Liver (tissue), 7 donors: ENCODE measurements at regions not wholly inside any gene's neighbourhood (a gene's known extent, or its start where the extent isn't known, plus 50 kb on each side); places are given as distances from the start of the nearest gene placed in this dataset.

ENCODE experiments used
- DNase-seq: peaks from one replicate; pipeline ENCODE4 v3.0.0-alpha.2; 2017; ENCODE audit warnings: low spot score
- H3K27ac ChIP-seq, 2 donors: one replicate each; pipeline ENCODE4 v1.7.0; 2013; ENCODE audit warnings: inconsistent platforms in 2 of 2, low read length in 2 of 2, control low read depth in 1 of 2, low read depth in 1 of 2, mild to moderate bottlenecking in 1 of 2
- H3K27me3 ChIP-seq, 4 donors: one replicate each; pipeline versions ENCODE4 v1.6.1 to v1.7.0; 2013; ENCODE audit warnings: low read length in 3 of 4, inconsistent platforms in 1 of 4, mild to moderate bottlenecking in 1 of 4, moderate library complexity in 1 of 4; ENCODE audit not compliant: control insufficient read depth in 4 of 4, insufficient read depth in 4 of 4
- H3K36me3 ChIP-seq, 4 donors: one replicate each; pipeline versions ENCODE4 v1.6.1 to v1.7.0; 2013; ENCODE audit warnings: low read length in 3 of 4, mild to moderate bottlenecking in 3 of 4, low read depth in 1 of 4, moderate library complexity in 1 of 4; ENCODE audit not compliant: control insufficient read depth in 4 of 4, insufficient read depth in 3 of 4
- H3K4me1 ChIP-seq, 4 donors: one replicate each; pipeline versions ENCODE4 v1.6.1 to v1.7.0; 2013; ENCODE audit warnings: low read length in 3 of 4, mild to moderate bottlenecking in 3 of 4, moderate library complexity in 1 of 4; ENCODE audit not compliant: control insufficient read depth in 4 of 4, insufficient read depth in 4 of 4
- H3K4me3 ChIP-seq, 3 donors: one replicate each; pipeline versions ENCODE4 v1.6.1 to v1.7.0; 2013; ENCODE audit warnings: low read length in 3 of 3, control low read depth in 1 of 3, low read depth in 1 of 3, mild to moderate bottlenecking in 1 of 3
- H3K9ac ChIP-seq, 2 donors: one replicate each; pipeline ENCODE4 v1.7.0; 2013; ENCODE audit warnings: low read length in 2 of 2, mild to moderate bottlenecking in 2 of 2, moderate library complexity in 2 of 2, control low read depth in 1 of 2, low read depth in 1 of 2
- H3K9me3 ChIP-seq, 4 donors: one replicate each; pipeline versions ENCODE4 v1.6.1 to v1.7.0; 2013; ENCODE audit warnings: low read length in 3 of 4; ENCODE audit not compliant: control insufficient read depth in 4 of 4
- EGR1 ChIP-seq, 2 donors: IDR thresholded peaks; 2 replicates each; pipeline ENCODE4 v1.6.1; 2016 to 2018; ENCODE audit warnings: antibody characterized with exemption in 2 of 2, low read depth in 2 of 2
- FOXA1 ChIP-seq: IDR thresholded peaks from 2 replicates; pipeline ENCODE4 v1.6.1; 2016; ENCODE audit warnings: antibody characterized with exemption
- FOXA2 ChIP-seq: IDR thresholded peaks from 2 replicates; pipeline ENCODE4 v1.6.1; 2016; ENCODE audit warnings: antibody characterized with exemption
- GABPA ChIP-seq, 2 donors: IDR thresholded peaks in 1 of 2; conservative IDR thresholded peaks in 1 of 2; 2 replicates each; pipeline ENCODE4 v1.6.1; 2016; ENCODE audit warnings: antibody characterized with exemption in 2 of 2, mild to moderate bottlenecking in 1 of 2, moderate library complexity in 1 of 2
- HNF4A ChIP-seq, 2 donors: conservative IDR thresholded peaks; 2 replicates each; pipeline ENCODE4 v1.6.1; 2016; ENCODE audit warnings: antibody characterized with exemption in 2 of 2, mild to moderate bottlenecking in 2 of 2
- HNF4G ChIP-seq: IDR thresholded peaks from 2 replicates; pipeline ENCODE4 v1.6.1; 2016; ENCODE audit warnings: antibody characterized with exemption
- JUND ChIP-seq, 2 donors: IDR thresholded peaks; 2 replicates each; pipeline ENCODE4 v1.6.1; 2016; ENCODE audit warnings: antibody characterized with exemption in 2 of 2
- NR2F2 ChIP-seq: IDR thresholded peaks from 2 replicates; pipeline ENCODE4 v1.6.1; 2016; ENCODE audit warnings: antibody characterized with exemption
- RAD21 ChIP-seq, 2 donors: IDR thresholded peaks; 2 replicates each; pipeline ENCODE4 v1.6.1; 2016; ENCODE audit warnings: antibody characterized with exemption in 2 of 2, mild to moderate bottlenecking in 2 of 2
- RXRA ChIP-seq, 2 donors: IDR thresholded peaks; 2 replicates each; pipeline ENCODE4 v1.6.1; 2017 to 2018; ENCODE audit warnings: antibody characterized with exemption in 2 of 2, mild to moderate bottlenecking in 1 of 2
- SP1 ChIP-seq: IDR thresholded peaks from 2 replicates; pipeline ENCODE4 v1.6.1; 2018; ENCODE audit warnings: antibody characterized with exemption, mild to moderate bottlenecking
- TAF1 ChIP-seq: conservative IDR thresholded peaks from 2 replicates; pipeline ENCODE4 v1.6.1; 2016; ENCODE audit warnings: antibody characterized with exemption, mild to moderate bottlenecking
- YY1 ChIP-seq: IDR thresholded peaks from 2 replicates; pipeline ENCODE4 v1.6.1; 2016; ENCODE audit warnings: antibody characterized with exemption, mild to moderate bottlenecking
- WGBS: extraction: QIAGEN DNeasy Blood & Tissue Kit; methylation state at CpG from one replicate; pipeline ENCODE4 v1.1.7; 2013; 5-methylcytosine and 5-hydroxymethylcytosine counted together
- TF ChIP-seq, protein P1 (sequence below): IDR thresholded peaks from 2 replicates; pipeline ENCODE4 v1.6.1; 2016; ENCODE audit warnings: antibody characterized with exemption
- TF ChIP-seq, protein P2 (sequence below): IDR thresholded peaks from 2 replicates; pipeline ENCODE4 v1.6.1; 2016; ENCODE audit warnings: antibody characterized with exemption
- TF ChIP-seq, protein P3 (sequence below): IDR thresholded peaks from 2 replicates; pipeline ENCODE4 v1.6.1; 2016; ENCODE audit warnings: antibody characterized with exemption, mild to moderate bottlenecking
- TF ChIP-seq, protein P4 (sequence below): IDR thresholded peaks from 2 replicates; pipeline ENCODE4 v1.6.1; 2016; ENCODE audit warnings: antibody characterized with exemption
- donor health status: healthy.
- donor health status: healthy.
- donor health status: healthy.
- donor health status: healthy.

DNA sequence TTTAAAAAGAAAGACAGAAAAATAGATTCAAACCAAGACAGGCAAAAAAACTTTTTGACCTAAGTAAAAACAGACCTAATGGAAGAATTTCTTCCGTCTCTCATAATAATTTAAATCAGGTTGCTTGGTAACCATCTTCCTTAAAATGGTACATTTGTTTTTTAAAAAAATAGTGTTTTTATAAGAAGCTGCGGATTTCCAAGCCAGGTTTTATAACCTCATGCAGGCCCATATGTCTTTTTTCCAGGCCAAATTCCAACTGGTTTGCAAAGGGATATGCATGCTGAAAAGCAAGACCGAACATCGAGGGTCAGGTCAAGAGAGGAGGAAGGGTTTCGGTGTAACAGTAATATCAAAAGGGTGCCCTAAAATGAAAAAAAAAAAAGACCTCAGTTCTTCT is 172.9 kb downstream of the MAIP1 start:
- H3K9ac ChIP-seq = no peak overlapping the region
- peaks cover 13 to 49% (median 25%) of the 10 kb centered on the region in 4 donors for H3K4me1 ChIP-seq
- H3K4me3 ChIP-seq = no peak overlapping the region
- H3K9me3 ChIP-seq = no peaks in the 10 kb centered on the region
- no peaks in the 10 kb centered on the region for H3K36me3 ChIP-seq
- 95% methylated on average over 5 of the region's 5 CpGs for WGBS
- DNase-seq = no peak
- no peak overlapping the region for H3K27ac ChIP-seq
- no peaks in the 10 kb centered on the region for H3K27me3 ChIP-seq
- TF ChIP-seq, protein P1, sequence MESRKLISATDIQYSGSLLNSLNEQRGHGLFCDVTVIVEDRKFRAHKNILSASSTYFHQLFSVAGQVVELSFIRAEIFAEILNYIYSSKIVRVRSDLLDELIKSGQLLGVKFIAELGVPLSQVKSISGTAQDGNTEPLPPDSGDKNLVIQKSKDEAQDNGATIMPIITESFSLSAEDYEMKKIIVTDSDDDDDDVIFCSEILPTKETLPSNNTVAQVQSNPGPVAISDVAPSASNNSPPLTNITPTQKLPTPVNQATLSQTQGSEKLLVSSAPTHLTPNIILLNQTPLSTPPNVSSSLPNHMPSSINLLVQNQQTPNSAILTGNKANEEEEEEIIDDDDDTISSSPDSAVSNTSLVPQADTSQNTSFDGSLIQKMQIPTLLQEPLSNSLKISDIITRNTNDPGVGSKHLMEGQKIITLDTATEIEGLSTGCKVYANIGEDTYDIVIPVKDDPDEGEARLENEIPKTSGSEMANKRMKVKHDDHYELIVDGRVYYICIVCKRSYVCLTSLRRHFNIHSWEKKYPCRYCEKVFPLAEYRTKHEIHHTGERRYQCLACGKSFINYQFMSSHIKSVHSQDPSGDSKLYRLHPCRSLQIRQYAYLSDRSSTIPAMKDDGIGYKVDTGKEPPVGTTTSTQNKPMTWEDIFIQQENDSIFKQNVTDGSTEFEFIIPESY = no peak
- TF ChIP-seq RXRA (IDR thresholded peaks at IDR 0.05) (no peak), RAD21 (IDR thresholded peaks at IDR 0.05) (no peak), SP1 (no peak), GABPA (IDR thresholded peaks at IDR 0.05 in 1 of 2, conservative IDR thresholded peaks at IDR 0.05 in 1 of 2) (no peak), FOXA1 (no peak)
- TF ChIP-seq, protein P2, sequence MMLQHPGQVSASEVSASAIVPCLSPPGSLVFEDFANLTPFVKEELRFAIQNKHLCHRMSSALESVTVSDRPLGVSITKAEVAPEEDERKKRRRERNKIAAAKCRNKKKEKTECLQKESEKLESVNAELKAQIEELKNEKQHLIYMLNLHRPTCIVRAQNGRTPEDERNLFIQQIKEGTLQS = no peak
- TF ChIP-seq, protein P3, sequence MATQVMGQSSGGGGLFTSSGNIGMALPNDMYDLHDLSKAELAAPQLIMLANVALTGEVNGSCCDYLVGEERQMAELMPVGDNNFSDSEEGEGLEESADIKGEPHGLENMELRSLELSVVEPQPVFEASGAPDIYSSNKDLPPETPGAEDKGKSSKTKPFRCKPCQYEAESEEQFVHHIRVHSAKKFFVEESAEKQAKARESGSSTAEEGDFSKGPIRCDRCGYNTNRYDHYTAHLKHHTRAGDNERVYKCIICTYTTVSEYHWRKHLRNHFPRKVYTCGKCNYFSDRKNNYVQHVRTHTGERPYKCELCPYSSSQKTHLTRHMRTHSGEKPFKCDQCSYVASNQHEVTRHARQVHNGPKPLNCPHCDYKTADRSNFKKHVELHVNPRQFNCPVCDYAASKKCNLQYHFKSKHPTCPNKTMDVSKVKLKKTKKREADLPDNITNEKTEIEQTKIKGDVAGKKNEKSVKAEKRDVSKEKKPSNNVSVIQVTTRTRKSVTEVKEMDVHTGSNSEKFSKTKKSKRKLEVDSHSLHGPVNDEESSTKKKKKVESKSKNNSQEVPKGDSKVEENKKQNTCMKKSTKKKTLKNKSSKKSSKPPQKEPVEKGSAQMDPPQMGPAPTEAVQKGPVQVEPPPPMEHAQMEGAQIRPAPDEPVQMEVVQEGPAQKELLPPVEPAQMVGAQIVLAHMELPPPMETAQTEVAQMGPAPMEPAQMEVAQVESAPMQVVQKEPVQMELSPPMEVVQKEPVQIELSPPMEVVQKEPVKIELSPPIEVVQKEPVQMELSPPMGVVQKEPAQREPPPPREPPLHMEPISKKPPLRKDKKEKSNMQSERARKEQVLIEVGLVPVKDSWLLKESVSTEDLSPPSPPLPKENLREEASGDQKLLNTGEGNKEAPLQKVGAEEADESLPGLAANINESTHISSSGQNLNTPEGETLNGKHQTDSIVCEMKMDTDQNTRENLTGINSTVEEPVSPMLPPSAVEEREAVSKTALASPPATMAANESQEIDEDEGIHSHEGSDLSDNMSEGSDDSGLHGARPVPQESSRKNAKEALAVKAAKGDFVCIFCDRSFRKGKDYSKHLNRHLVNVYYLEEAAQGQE = no peak

DNA sequence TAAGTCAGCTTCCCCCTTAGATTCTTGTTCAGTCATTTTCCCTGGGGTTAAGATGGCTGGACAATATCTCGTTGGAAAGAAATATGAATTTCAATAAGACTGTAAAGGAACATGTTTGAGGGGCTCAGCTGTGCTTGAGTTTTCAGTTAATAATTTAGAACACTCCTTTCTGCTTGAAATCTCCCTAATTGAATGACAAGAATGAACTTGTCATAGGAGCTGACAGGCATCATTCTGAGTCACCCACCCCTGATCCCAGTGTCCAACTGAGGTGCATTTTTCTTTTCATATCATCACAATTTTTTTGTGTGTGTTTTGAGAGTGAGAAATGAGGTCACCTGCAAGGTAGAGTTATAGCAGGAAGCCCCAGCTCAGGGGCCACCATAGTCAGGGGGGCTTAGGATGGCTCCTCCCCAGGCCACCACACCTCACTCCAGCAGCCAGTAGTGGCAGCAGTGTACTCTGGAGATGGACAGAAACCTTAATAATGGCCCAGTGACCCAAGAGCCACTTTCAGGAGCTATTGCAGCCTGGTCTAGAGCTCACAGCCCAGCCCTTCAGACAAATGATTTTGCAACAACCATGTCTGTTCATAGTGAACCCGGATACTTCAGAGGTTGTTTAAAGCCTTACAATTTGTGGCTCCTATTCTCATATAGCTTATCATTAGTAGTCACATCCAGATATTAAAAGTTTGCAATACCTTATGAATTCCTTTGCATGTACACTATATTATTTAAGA is 174.5 kb downstream of the MAIP1 start:
- H3K4me1 ChIP-seq = peaks cover 11 to 43% (median 22%) of the 10 kb centered on the region in 4 donors
- H3K4me3 ChIP-seq = no peak overlapping the region
- DNase-seq = no peak
- H3K9ac ChIP-seq = no peak overlapping the region
- 64% methylated on average over 2 of the region's 2 CpGs for WGBS
- H3K27me3 ChIP-seq = no peaks in the 10 kb centered on the region
- peak overlapping the region; percentile 64 to 80 for H3K27ac ChIP-seq
- H3K9me3 ChIP-seq = no peaks in the 10 kb centered on the region
- H3K36me3 ChIP-seq = no peaks in the 10 kb centered on the region
- TF ChIP-seq, protein P3 = no peak
- TF ChIP-seq EGR1 (IDR thresholded peaks at IDR 0.05; ENCODE audit: low read depth in 2 of 2) = no peak
- TF ChIP-seq, protein P1 = no peak
- no peak for TF ChIP-seq FOXA1
- TF ChIP-seq, protein P2 = no peak
- TF ChIP-seq FOXA2 = no peak
- no peak for TF ChIP-seq HNF4A (conservative IDR thresholded peaks at IDR 0.05)
- TF ChIP-seq SP1 = no peak
- no peak for TF ChIP-seq TAF1
- no peak for TF ChIP-seq HNF4G
- no peak for TF ChIP-seq JUND (IDR thresholded peaks at IDR 0.05)
- TF ChIP-seq, protein P4, sequence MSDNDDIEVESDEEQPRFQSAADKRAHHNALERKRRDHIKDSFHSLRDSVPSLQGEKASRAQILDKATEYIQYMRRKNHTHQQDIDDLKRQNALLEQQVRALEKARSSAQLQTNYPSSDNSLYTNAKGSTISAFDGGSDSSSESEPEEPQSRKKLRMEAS = no peak
- no peak for TF ChIP-seq GABPA (IDR thresholded peaks at IDR 0.05 in 1 of 2, conservative IDR thresholded peaks at IDR 0.05 in 1 of 2)
- TF ChIP-seq RXRA (IDR thresholded peaks at IDR 0.05) = no peak
- no peak for TF ChIP-seq YY1
- no peak for TF ChIP-seq RAD21 (IDR thresholded peaks at IDR 0.05)
- TF ChIP-seq NR2F2 = no peak
